NOMO-1 treated with DMSO at 0.1 percent for 48 hours (cell line): ENCODE measurements at regions not wholly inside any gene's neighbourhood (a gene's known extent, or its start where the extent isn't known, plus 50 kb on each side); places are given as distances from the start of the nearest gene placed in this dataset.
"Not testable (repeated sequence)": the region's sequence is repeated elsewhere in the genome, so short reads cannot be mapped to it uniquely, and the experiment has no call there.

Experiments
- DNase-seq: peaks from one replicate; lab custom pipeline; 2025; ENCODE audit not compliant: unreplicated experiment; lab: John Stamatoyannopoulos, UW

- no peak for DNase-seq
Observed at GRCh38 chr3:88403319-88403718, 253.6 kb downstream of the C3orf38 start.

GRCh38 chr3:88408097-88408496 lies 258.3 kb downstream of the C3orf38 start:
- DNase-seq: no peak

GRCh38 chr3:88408935-88409334 lies 259.2 kb downstream of the C3orf38 start:
- DNase-seq: no peak

- DNase-seq: no peak
Observed at GRCh38 chr3:88410259-88410658, 260.5 kb downstream of the C3orf38 start.

- no peak for DNase-seq
Observed at GRCh38 chr3:88412346-88412745, 262.6 kb downstream of the C3orf38 start.

GRCh38 chr3:88416436-88416835 lies 266.7 kb downstream of the C3orf38 start:
- DNase-seq: no peak

GRCh38 chr3:88418219-88418618 lies 268.5 kb downstream of the C3orf38 start:
- no peak for DNase-seq

- DNase-seq: no peak
Observed at GRCh38 chr3:88433568-88433967, 283.8 kb downstream of the C3orf38 start.

GRCh38 chr3:88434001-88434400 lies 284.2 kb downstream of the C3orf38 start:
- DNase-seq: no peak

- no peak for DNase-seq
Observed at GRCh38 chr3:88440701-88441100, 290.9 kb downstream of the C3orf38 start.

- no peak for DNase-seq
Observed at GRCh38 chr3:88443066-88443465, 293.3 kb downstream of the C3orf38 start.

GRCh38 chr3:88444251-88444650 lies 294.5 kb downstream of the C3orf38 start:
- no peak for DNase-seq

GRCh38 chr3:88452228-88452627 lies 302.5 kb downstream of the C3orf38 start:
- no peak for DNase-seq

GRCh38 chr3:88460369-88460768 lies 310.6 kb downstream of the C3orf38 start:
- no peak for DNase-seq

GRCh38 chr3:88462230-88462629 lies 312.5 kb downstream of the C3orf38 start:
- DNase-seq: no peak

- no peak for DNase-seq
Observed at GRCh38 chr3:88467191-88467590, 317.4 kb downstream of the C3orf38 start.

- no peak for DNase-seq
Observed at GRCh38 chr3:88469216-88469615, 319.5 kb downstream of the C3orf38 start.

- no peak for DNase-seq
Observed at GRCh38 chr3:88478460-88478859, 328.7 kb downstream of the C3orf38 start.

GRCh38 chr3:88480822-88481221 lies 331.1 kb downstream of the C3orf38 start:
- no peak for DNase-seq

- no peak for DNase-seq
Observed at GRCh38 chr3:88485001-88485400, 335.2 kb downstream of the C3orf38 start.

- not testable (repeated sequence) for DNase-seq
Observed at GRCh38 chr3:88508818-88509217, 359.1 kb downstream of the C3orf38 start.

- no peak for DNase-seq
Observed at GRCh38 chr3:88509582-88509981, 359.8 kb downstream of the C3orf38 start.

- no peak for DNase-seq
Observed at GRCh38 chr3:88528494-88528893, 378.7 kb downstream of the C3orf38 start.

GRCh38 chr3:88534534-88534933 lies 384.8 kb downstream of the C3orf38 start:
- DNase-seq: no peak
